HL-60/S4 treated with phorbol 12-myristate 13-acetate at 8.2 ng/mL for 4 days and 3 days (cell line): ENCODE measurements at regions not wholly inside any gene's neighbourhood (a gene's known extent, or its start where the extent isn't known, plus 50 kb on each side); places are given as distances from the start of the nearest gene placed in this dataset.
"Not testable (repeated sequence)": the region's sequence is repeated elsewhere in the genome, so short reads cannot be mapped to it uniquely, and the experiment has no call there.

ENCODE experiments used
- in situ Hi-C: fragments of 300-500 bp; cut with MboI; formaldehyde crosslinking; loops from 2 replicates; pipeline ENCODE4 v1.15.0; 2022; ENCODE audit warnings: low sequenced_read_pairs

GRCh38 chrX:151042842-151043241 is 59.7 kb downstream of the HMGB3 start:
- in situ Hi-C loops = no loop called here

DNA sequence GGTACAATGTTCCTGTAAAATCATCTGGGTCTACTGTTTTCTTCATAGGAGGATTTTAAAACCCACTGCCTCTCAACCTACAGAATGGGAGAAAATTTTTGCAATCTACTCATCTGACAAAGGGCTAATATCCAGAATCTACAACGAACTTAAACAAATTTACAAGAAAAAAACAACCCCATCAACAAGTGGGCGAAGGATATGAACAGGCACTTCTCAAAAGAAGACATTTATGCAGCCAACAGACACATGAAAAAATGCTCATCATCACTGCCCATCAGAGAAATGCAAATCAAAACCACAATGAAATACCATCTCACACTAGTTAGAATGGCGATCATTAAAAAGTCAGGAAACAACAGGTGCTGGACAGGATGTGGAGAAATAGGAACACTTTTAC is 83.2 kb downstream of the HMGB3 start:
- in situ Hi-C loops = not testable (repeated sequence)

- in situ Hi-C loops = no loop called here
Measured at GRCh38 chrX:151073767-151074166, 90.6 kb downstream of the HMGB3 start.

GRCh38 chrX:151081016-151081415 is 95.4 kb upstream of the GPR50 start:
- in situ Hi-C loops = loop anchor here (25.0 kb wide), 1 partner anchor 294 kb away; no protein-coding TSS in a partner anchor

DNA sequence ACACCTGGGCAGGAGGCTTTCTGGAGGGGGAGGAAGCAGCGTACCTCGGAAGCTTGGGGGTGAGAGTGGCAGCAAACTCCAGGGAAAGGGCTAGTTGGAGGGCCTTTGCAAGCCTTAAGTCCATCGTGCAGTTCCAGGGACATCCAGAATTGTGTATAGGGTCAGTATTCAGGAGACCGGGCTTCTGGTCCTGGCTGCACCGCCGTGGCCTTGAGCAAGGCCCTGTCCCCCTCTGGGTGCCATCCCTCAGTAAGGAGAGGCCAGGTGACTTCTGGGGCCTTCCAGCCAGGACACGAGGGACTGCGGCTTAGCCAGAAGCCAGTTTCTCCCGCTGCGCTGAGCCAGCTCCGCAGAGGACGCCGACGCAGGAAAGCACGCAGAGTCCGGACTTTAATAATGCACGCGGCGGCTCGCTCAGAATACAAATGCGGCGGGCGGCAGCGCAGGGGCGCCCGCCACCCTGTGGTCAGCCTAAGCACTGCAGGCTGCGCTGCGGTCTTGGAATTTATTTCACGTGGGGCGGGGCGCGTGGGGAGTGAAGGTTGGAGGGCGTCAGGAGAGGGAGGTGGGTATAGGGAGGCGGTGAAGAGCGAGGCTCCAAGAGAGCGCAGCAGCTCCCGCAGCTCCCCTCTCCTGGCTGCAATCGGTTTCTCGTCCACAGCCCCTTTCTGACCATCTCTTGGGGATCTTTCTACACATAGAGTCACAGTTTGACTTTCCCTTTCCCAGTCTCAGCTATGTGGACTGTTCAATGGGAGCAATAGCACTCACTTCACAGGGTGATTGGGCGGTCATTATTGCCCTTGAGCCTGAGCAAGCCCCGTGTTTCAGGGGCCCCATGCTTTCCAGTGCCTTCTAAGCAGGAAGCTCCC is 94.1 kb upstream of the GPR50 start:
- in situ Hi-C loops = loop anchor here (25.0 kb wide), 1 partner anchor 295 kb away; no protein-coding TSS in a partner anchor

- in situ Hi-C loops = loop anchor here (25.0 kb wide), 1 partner anchor 297 kb away; no protein-coding TSS in a partner anchor
Measured at GRCh38 chrX:151084454-151084853, 91.9 kb upstream of the GPR50 start.

GRCh38 chrX:151085207-151085606 is 91.2 kb upstream of the GPR50 start:
- in situ Hi-C loops = loop anchor here (25.0 kb wide), 1 partner anchor 298 kb away; no protein-coding TSS in a partner anchor

GRCh38 chrX:151088221-151088620 is 88.2 kb upstream of the GPR50 start:
- in situ Hi-C loops = loop anchor here (25.0 kb wide), 1 partner anchor 301 kb away; no protein-coding TSS in a partner anchor

DNA sequence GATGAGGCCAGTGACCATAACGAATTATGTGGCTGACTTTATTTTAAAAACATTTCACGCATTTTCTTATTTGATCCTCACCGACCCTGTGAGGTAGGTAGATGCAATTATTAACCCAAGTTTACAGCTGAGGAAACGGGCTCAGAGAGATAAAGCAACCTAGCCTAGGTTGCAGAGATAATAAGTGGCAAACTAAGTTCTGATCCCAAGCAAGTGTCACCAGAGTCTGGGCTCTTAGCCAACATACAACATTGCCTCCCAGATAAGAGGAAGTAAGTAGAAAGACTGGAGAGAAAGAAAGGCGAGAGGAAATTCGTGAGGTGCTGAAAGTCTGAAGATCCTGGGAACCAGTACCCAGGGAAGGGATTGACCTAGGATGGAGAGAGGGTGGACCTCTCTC is 77.4 kb upstream of the GPR50 start:
- in situ Hi-C loops = loop anchor here (25.0 kb wide), 1 partner anchor 312 kb away; no protein-coding TSS in a partner anchor

DNA sequence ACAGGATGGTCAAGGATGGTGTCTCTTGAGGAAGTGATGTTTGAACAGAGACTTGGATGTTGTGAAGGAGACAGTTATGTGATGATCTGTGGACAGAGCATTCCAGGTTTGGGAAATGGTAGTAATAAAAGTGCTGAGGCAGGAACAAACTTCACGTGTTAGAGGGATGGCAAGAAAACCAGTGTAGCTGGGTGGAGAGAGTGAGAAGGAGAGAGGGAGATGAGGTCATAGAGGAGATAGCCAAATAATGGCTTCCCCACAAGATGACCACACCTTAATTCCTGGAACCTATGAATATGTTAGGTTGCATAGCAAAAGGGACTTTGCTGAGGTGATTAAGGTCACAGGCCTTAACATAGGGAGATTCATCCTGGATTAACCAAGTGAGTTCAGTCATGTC is 75.6 kb upstream of the GPR50 start:
- in situ Hi-C loops = no loop called here

DNA sequence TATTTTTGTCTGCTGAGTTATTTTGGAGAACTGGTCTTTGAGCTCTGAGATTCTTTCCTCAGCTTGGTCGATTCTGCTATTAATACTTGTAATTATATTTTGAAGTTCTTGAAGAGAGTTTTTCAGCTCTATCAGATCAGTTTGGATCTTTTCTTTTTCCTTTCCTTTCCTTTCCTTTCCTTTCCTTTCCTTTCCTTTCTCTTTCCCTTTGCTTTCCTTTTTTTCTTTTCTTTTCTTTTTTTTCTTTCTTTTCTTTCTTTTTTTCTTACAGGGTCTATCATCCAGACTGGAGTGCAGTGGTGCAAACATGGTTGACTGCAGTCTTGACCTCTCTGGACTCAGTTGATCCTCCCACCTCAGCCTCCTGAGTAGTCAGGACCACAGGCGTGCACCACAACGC is 63.2 kb upstream of the GPR50 start:
- in situ Hi-C loops = not testable (repeated sequence)
